ENCODE measurements at regions not wholly inside any gene's neighbourhood (a gene's known extent, or its start where the extent isn't known, plus 50 kb on each side); places are given as distances from the start of the nearest gene placed in this dataset.
"Not testable (repeated sequence)": the region's sequence is repeated elsewhere in the genome, so short reads cannot be mapped to it uniquely, and the experiment has no call there.

DNA sequence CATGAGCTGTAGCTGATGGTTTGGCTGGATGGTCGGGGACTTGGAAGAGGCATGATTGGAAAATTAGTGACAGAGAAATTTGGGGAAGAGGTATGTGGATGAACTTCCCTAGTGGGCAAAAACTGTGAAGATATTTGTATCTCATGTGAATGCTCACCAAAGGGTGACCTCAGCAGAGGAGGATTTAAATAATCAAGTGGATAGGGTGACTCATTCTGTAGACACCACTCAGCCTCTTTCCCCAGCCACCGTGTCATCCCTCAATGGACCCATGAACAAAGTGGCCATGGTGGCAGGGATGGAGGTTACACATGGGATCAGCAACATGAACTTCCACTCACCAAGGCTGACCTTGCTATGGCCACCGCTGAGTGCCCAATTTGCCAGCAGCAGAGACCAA, 60.8 kb upstream of the KRAS start:
- no peak overlapping the region for H3K4me3 ChIP-seq (ENCODE audit: severe bottlenecking)
- TF ChIP-seq, protein P1, sequence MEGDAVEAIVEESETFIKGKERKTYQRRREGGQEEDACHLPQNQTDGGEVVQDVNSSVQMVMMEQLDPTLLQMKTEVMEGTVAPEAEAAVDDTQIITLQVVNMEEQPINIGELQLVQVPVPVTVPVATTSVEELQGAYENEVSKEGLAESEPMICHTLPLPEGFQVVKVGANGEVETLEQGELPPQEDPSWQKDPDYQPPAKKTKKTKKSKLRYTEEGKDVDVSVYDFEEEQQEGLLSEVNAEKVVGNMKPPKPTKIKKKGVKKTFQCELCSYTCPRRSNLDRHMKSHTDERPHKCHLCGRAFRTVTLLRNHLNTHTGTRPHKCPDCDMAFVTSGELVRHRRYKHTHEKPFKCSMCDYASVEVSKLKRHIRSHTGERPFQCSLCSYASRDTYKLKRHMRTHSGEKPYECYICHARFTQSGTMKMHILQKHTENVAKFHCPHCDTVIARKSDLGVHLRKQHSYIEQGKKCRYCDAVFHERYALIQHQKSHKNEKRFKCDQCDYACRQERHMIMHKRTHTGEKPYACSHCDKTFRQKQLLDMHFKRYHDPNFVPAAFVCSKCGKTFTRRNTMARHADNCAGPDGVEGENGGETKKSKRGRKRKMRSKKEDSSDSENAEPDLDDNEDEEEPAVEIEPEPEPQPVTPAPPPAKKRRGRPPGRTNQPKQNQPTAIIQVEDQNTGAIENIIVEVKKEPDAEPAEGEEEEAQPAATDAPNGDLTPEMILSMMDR (IDR thresholded peaks at IDR 0.05; ENCODE audit: poor library complexity, severe bottlenecking): no peak
- H3K9me3 ChIP-seq (ENCODE audit: severe bottlenecking): no peaks in the 10 kb centered on the region
- ATAC-seq (ENCODE audit: low read depth) (no peak), DNase-seq (ENCODE audit: low spot score) (no peak)
- no peak overlapping the region for H3K27ac ChIP-seq (ENCODE audit: poor library complexity, severe bottlenecking)
- no peaks in the 10 kb centered on the region for H3K36me3 ChIP-seq (ENCODE audit: low read depth)
- H3K4me1 ChIP-seq (ENCODE audit: insufficient read depth, poor library complexity, severe bottlenecking): no peaks in the 10 kb centered on the region
- H3K27me3 ChIP-seq (ENCODE audit: insufficient read depth, poor library complexity, severe bottlenecking): no peaks in the 10 kb centered on the region

DNA sequence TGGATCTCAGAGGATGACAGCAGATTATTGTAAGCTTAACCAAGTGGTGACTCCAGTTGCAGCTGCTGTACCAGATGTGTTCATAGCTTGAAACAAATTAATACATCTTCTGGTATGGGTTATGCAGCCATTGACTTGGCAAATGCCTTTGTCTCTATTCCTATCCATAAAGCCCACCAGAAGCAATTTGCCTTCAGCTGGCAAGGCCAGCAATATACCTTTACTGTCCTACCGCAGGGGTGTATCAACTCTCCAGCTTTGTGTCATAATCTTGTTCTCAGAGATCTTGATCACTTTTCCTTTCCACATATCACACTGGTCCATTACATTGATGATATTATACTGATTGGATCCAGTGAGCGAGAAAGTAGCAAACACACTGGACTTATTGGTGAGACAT, 59.3 kb upstream of the KRAS start:
- not testable (repeated sequence) for H3K4me3 ChIP-seq (ENCODE audit: severe bottlenecking); DNase-seq (ENCODE audit: low spot score); ATAC-seq (ENCODE audit: low read depth); H3K27me3 ChIP-seq (ENCODE audit: insufficient read depth, poor library complexity, severe bottlenecking); H3K27ac ChIP-seq (ENCODE audit: poor library complexity, severe bottlenecking); H3K9me3 ChIP-seq (ENCODE audit: severe bottlenecking); H3K4me1 ChIP-seq (ENCODE audit: insufficient read depth, poor library complexity, severe bottlenecking); H3K36me3 ChIP-seq (ENCODE audit: low read depth)

DNA sequence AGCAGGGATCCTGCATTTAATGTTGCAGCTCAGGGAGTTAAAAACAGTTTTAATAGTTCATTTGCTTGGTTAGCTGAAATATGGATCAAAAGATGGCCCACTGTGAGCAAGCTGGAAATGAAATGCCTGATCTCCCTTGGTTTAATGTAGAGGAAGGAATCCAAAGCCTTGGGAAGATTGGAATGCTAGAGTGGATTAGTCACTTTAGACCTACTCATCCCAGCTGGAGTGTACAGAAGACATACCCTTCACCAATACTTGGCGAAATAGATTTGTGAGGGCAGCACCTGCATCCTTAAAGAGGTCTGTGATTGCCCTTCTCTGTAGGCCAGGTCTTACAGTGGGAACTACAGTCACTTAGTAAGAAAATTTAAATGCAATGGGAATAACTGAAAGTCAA, 58.0 kb upstream of the KRAS start:
- no peaks in the 10 kb centered on the region for H3K36me3 ChIP-seq (ENCODE audit: low read depth)
- no peaks in the 10 kb centered on the region for H3K4me1 ChIP-seq (ENCODE audit: insufficient read depth, poor library complexity, severe bottlenecking)
- no peaks in the 10 kb centered on the region for H3K9me3 ChIP-seq (ENCODE audit: severe bottlenecking)
- ATAC-seq (ENCODE audit: low read depth): no peak
- no peaks in the 10 kb centered on the region for H3K27me3 ChIP-seq (ENCODE audit: insufficient read depth, poor library complexity, severe bottlenecking)
- TF ChIP-seq, protein P1 (IDR thresholded peaks at IDR 0.05; ENCODE audit: poor library complexity, severe bottlenecking): no peak
- no peak overlapping the region for H3K27ac ChIP-seq (ENCODE audit: poor library complexity, severe bottlenecking)
- H3K4me3 ChIP-seq (ENCODE audit: severe bottlenecking): no peak overlapping the region
- no peak for DNase-seq (ENCODE audit: low spot score)

DNA sequence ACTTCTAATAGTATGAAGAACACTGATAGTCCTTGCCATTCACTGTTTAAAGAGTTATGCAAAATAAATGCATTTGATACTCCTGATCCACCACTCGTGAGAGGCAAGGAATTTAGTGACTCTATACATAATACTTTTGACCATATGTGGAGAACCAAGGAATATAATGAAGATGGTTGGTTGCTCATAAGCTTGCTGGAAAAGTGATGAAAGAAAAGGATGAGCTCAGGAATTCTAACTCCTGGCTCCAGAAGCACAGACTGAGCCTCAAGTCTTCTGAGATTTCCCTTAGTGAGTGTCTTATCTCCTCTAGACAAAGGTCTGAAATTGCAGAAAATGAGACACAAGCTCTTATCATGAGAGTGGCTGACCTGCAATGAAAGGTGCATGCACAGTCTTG, 57.1 kb upstream of the KRAS start:
- DNase-seq (ENCODE audit: low spot score): no peak
- TF ChIP-seq, protein P1 (IDR thresholded peaks at IDR 0.05; ENCODE audit: poor library complexity, severe bottlenecking): no peak
- H3K27me3 ChIP-seq (ENCODE audit: insufficient read depth, poor library complexity, severe bottlenecking): no peaks in the 10 kb centered on the region
- H3K9me3 ChIP-seq (ENCODE audit: severe bottlenecking): no peaks in the 10 kb centered on the region
- no peaks in the 10 kb centered on the region for H3K4me1 ChIP-seq (ENCODE audit: insufficient read depth, poor library complexity, severe bottlenecking)
- H3K4me3 ChIP-seq (ENCODE audit: severe bottlenecking): no peak overlapping the region
- no peaks in the 10 kb centered on the region for H3K36me3 ChIP-seq (ENCODE audit: low read depth)
- no peak overlapping the region for H3K27ac ChIP-seq (ENCODE audit: poor library complexity, severe bottlenecking)
- no peak for ATAC-seq (ENCODE audit: low read depth)

DNA sequence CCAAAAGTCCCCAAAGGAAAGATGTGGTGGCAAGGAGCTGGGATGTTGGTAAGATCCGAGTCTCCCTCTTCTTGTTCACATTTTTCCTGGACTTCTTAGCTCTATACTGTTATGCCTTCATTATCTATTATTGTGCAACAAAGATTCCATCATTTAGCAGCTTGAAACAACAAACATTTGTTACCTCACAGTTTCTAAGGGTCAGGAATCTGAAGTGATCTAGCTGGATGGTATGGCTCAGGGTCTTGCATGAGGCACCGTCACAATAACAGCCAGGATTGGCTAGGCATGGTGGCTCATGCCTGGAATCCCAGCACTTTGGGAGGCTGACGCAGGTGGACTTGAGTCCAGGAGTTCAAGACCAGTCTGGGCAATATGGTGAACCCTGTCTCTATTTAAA, 51.1 kb upstream of the KRAS start:
- Histone ChIP-seq H3K27ac (ENCODE audit: poor library complexity, severe bottlenecking) (no peak overlapping the region), H3K4me3 (ENCODE audit: severe bottlenecking) (no peak overlapping the region), H3K36me3 (ENCODE audit: low read depth) (no peaks in the 10 kb centered on the region), H3K4me1 (ENCODE audit: insufficient read depth, poor library complexity, severe bottlenecking) (no peaks in the 10 kb centered on the region), H3K27me3 (ENCODE audit: insufficient read depth, poor library complexity, severe bottlenecking) (no peaks in the 10 kb centered on the region), H3K9me3 (ENCODE audit: severe bottlenecking) (no peaks in the 10 kb centered on the region)
- ATAC-seq (ENCODE audit: low read depth) (no peak), DNase-seq (ENCODE audit: low spot score) (no peak)
- TF ChIP-seq, protein P1 (IDR thresholded peaks at IDR 0.05; ENCODE audit: poor library complexity, severe bottlenecking): no peak

Data from RWPE2 (cell line).